RCC 7860 (cell line): ENCODE measurements at regions not wholly inside any gene's neighbourhood (a gene's known extent, or its start where the extent isn't known, plus 50 kb on each side); places are given as distances from the start of the nearest gene placed in this dataset.
"Not testable (repeated sequence)": the region's sequence is repeated elsewhere in the genome, so short reads cannot be mapped to it uniquely, and the experiment has no call there.

Experiments
- DNase-seq: peaks from one replicate; pipeline ENCODE4 v3.0.0-alpha.2; 2015; ENCODE audit warnings: low spot score
- FAIRE-seq: peaks from 2 replicates; lab custom pipeline; 2012; peaks lifted over from hg19 to GRCh38; lab: Jason Lieb, UNC

- DNase-seq, FAIRE-seq: not testable (repeated sequence)
These were observed 334.1 kb downstream of the CACNA1B start for GRCh38 chr9:138211544-138212219.

GRCh38 chr9:138212811-138213210 lies 335.2 kb downstream of the CACNA1B start:
- not testable (repeated sequence) for DNase-seq, FAIRE-seq

GRCh38 chr9:138213748-138214147 lies 336.2 kb downstream of the CACNA1B start:
- not testable (repeated sequence) for DNase-seq, FAIRE-seq

- FAIRE-seq, DNase-seq: not testable (repeated sequence)
These were observed 337.0 kb downstream of the CACNA1B start for GRCh38 chr9:138214548-138214947.

- not testable (repeated sequence) for FAIRE-seq, DNase-seq
These were observed 338.0 kb downstream of the CACNA1B start for GRCh38 chr9:138215588-138215987.

GRCh38 chr9:138216817-138217216 lies 339.2 kb downstream of the CACNA1B start:
- not testable (repeated sequence) for DNase-seq, FAIRE-seq

GRCh38 chr9:138217284-138217850 lies 339.8 kb downstream of the CACNA1B start:
- not testable (repeated sequence) for DNase-seq, FAIRE-seq

GRCh38 chr9:138219249-138219648 lies 341.7 kb downstream of the CACNA1B start:
- DNase-seq, FAIRE-seq: not testable (repeated sequence)

- DNase-seq, FAIRE-seq: not testable (repeated sequence)
These were observed 344.0 kb downstream of the CACNA1B start for GRCh38 chr9:138221446-138222054.

GRCh38 chr9:138237099-138237498 lies 359.5 kb downstream of the CACNA1B start:
- DNase-seq, FAIRE-seq: not testable (repeated sequence)

- FAIRE-seq = not testable (repeated sequence)
These were observed 405.3 kb downstream of the CACNA1B start for GRCh38 chr9:138282903-138283302.

More at GRCh38 chr9:138282903-138283302, 405.3 kb downstream of the CACNA1B start:
- not testable (repeated sequence) for DNase-seq
